ENCODE measurements at regions not wholly inside any gene's neighbourhood (a gene's known extent, or its start where the extent isn't known, plus 50 kb on each side); places are given as distances from the start of the nearest gene placed in this dataset.
A peak's percentile ranks its signal among the peaks of the same experiment; 100 is the strongest.

- TF ChIP-seq CTCF (IDR thresholded peaks at IDR 0.05; ENCODE audit: low read length, missing control alignments): no peak
- peak; percentile 48 for DNase-seq (ENCODE audit: low read depth)
- H3K4me3 ChIP-seq (replicated peaks; ENCODE audit: low read depth, low read length): no peak overlapping the region
These were observed 55.7 kb upstream of the PHACTR2 start for GRCh38 chr6:143621876-143622605.

GRCh38 chr6:143621159-143621873 is 56.4 kb upstream of the PHACTR2 start:
- TF ChIP-seq CTCF (IDR thresholded peaks at IDR 0.05; ENCODE audit: low read length, missing control alignments): no peak
- DNase-seq (ENCODE audit: low read depth): no peak
- H3K4me3 ChIP-seq (replicated peaks; ENCODE audit: low read depth, low read length): no peak overlapping the region

GRCh38 chr6:143620447-143620846 is 57.3 kb upstream of the PHACTR2 start:
- no peak for TF ChIP-seq CTCF (IDR thresholded peaks at IDR 0.05; ENCODE audit: low read length, missing control alignments)
- peak; percentile 47 for DNase-seq (ENCODE audit: low read depth)
- no peak overlapping the region for H3K4me3 ChIP-seq (replicated peaks; ENCODE audit: low read depth, low read length)

GRCh38 chr6:143619824-143620401 is 57.9 kb upstream of the PHACTR2 start:
- no peak for TF ChIP-seq CTCF (IDR thresholded peaks at IDR 0.05; ENCODE audit: low read length, missing control alignments)
- H3K4me3 ChIP-seq (replicated peaks; ENCODE audit: low read depth, low read length): no peak overlapping the region
- no peak for DNase-seq (ENCODE audit: low read depth)

GRCh38 chr6:143616741-143617140 is 61.0 kb upstream of the PHACTR2 start:
- no peak overlapping the region for H3K4me3 ChIP-seq (replicated peaks; ENCODE audit: low read depth, low read length)
- TF ChIP-seq CTCF (IDR thresholded peaks at IDR 0.05; ENCODE audit: low read length, missing control alignments): no peak
- no peak for DNase-seq (ENCODE audit: low read depth)

- TF ChIP-seq CTCF (IDR thresholded peaks at IDR 0.05; ENCODE audit: low read length, missing control alignments): no peak
- DNase-seq (ENCODE audit: low read depth): no peak
- no peak overlapping the region for H3K4me3 ChIP-seq (replicated peaks; ENCODE audit: low read depth, low read length)
These were observed 62.0 kb upstream of the PHACTR2 start for GRCh38 chr6:143615785-143616184.
